ENCODE measurements at regions not wholly inside any gene's neighbourhood (a gene's known extent, or its start where the extent isn't known, plus 50 kb on each side); places are given as distances from the start of the nearest gene placed in this dataset.

- Mint-ChIP-seq H3K9me3 (peaks cover 8% of the 10 kb centered on the region; the same call in 1 of the 2 replicates), H3K4me1 (ENCODE audit: low read depth) (no peaks in the 10 kb centered on the region)
Observed at GRCh38 chr11:13837286-13837685, 125.2 kb upstream of the SPON1 start.

GRCh38 chr11:13841393-13841792, 121.1 kb upstream of the SPON1 start:
- Mint-ChIP-seq H3K4me3 (no peak overlapping the region), H3K27me3 (ENCODE audit: insufficient read depth) (peaks cover 4% of the 10 kb centered on the region), H3K27ac (no peak overlapping the region), H3K36me3 (ENCODE audit: low read depth) (no peaks in the 10 kb centered on the region), H3K4me1 (ENCODE audit: low read depth) (no peaks in the 10 kb centered on the region), H3K9me3 (no peaks in the 10 kb centered on the region)
- no peak for DNase-seq
- TF ChIP-seq, protein P1, sequence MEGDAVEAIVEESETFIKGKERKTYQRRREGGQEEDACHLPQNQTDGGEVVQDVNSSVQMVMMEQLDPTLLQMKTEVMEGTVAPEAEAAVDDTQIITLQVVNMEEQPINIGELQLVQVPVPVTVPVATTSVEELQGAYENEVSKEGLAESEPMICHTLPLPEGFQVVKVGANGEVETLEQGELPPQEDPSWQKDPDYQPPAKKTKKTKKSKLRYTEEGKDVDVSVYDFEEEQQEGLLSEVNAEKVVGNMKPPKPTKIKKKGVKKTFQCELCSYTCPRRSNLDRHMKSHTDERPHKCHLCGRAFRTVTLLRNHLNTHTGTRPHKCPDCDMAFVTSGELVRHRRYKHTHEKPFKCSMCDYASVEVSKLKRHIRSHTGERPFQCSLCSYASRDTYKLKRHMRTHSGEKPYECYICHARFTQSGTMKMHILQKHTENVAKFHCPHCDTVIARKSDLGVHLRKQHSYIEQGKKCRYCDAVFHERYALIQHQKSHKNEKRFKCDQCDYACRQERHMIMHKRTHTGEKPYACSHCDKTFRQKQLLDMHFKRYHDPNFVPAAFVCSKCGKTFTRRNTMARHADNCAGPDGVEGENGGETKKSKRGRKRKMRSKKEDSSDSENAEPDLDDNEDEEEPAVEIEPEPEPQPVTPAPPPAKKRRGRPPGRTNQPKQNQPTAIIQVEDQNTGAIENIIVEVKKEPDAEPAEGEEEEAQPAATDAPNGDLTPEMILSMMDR (IDR thresholded peaks at IDR 0.05) = no peak

More at GRCh38 chr11:13837286-13837685, 125.2 kb upstream of the SPON1 start:
- DNase-seq = no peak
- Mint-ChIP-seq H3K27ac (no peak overlapping the region), H3K27me3 (ENCODE audit: insufficient read depth) (peaks cover 4% of the 10 kb centered on the region), H3K4me3 (no peak overlapping the region), H3K36me3 (ENCODE audit: low read depth) (no peaks in the 10 kb centered on the region)
- TF ChIP-seq, protein P1 (IDR thresholded peaks at IDR 0.05) = no peak

- Mint-ChIP-seq H3K9me3 (no peaks in the 10 kb centered on the region), H3K36me3 (ENCODE audit: low read depth) (no peaks in the 10 kb centered on the region), H3K4me3 (no peak overlapping the region), H3K4me1 (ENCODE audit: low read depth) (no peaks in the 10 kb centered on the region), H3K27ac (no peak overlapping the region), H3K27me3 (ENCODE audit: insufficient read depth) (peaks cover 10% of the 10 kb centered on the region)
- TF ChIP-seq, protein P1 (IDR thresholded peaks at IDR 0.05) = no peak
- no peak for DNase-seq
Observed at GRCh38 chr11:13848031-13848430, 114.5 kb upstream of the SPON1 start.

- Mint-ChIP-seq H3K27ac (no peak overlapping the region), H3K9me3 (no peaks in the 10 kb centered on the region), H3K36me3 (ENCODE audit: low read depth) (no peaks in the 10 kb centered on the region), H3K4me3 (no peak overlapping the region), H3K27me3 (ENCODE audit: insufficient read depth) (peaks cover 7% of the 10 kb centered on the region), H3K4me1 (ENCODE audit: low read depth) (no peaks in the 10 kb centered on the region)
- no peak for DNase-seq
- TF ChIP-seq, protein P1 (IDR thresholded peaks at IDR 0.05) = no peak
Observed at GRCh38 chr11:13850231-13851005, 112.1 kb upstream of the SPON1 start.

DNA sequence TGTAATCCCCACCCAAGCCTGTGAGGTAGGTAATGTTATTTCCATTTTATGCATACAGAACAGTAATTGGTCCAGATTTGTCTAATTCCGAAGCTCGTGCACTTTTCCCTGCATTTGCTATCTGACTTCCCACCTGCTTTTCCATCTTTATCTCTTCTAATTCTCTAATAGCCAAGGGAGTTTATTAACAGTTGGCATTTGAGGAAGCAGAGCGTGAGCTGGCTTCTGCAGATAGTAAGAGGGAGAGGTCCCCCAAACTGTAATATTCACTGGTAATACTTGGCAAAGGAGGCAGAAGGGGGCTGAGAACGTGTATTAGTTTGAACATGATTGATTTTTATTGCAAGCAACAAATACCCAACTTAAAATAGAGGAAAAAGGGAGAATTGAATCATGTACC, 110.8 kb upstream of the SPON1 start:
- TF ChIP-seq, protein P1 (IDR thresholded peaks at IDR 0.05) = no peak
- Mint-ChIP-seq H3K4me3 (no peak overlapping the region), H3K36me3 (ENCODE audit: low read depth) (no peaks in the 10 kb centered on the region), H3K4me1 (ENCODE audit: low read depth) (no peaks in the 10 kb centered on the region), H3K27me3 (ENCODE audit: insufficient read depth) (peaks cover 7% of the 10 kb centered on the region), H3K9me3 (no peaks in the 10 kb centered on the region), H3K27ac (no peak overlapping the region)
- no peak for DNase-seq
